RCC 7860 (cell line): ENCODE measurements at regions not wholly inside any gene's neighbourhood (a gene's known extent, or its start where the extent isn't known, plus 50 kb on each side); places are given as distances from the start of the nearest gene placed in this dataset.
"Not testable (repeated sequence)": the region's sequence is repeated elsewhere in the genome, so short reads cannot be mapped to it uniquely, and the experiment has no call there.

Source experiments
- DNase-seq: peaks from one replicate; pipeline ENCODE4 v3.0.0-alpha.2; 2015; ENCODE audit warnings: low spot score
- FAIRE-seq: peaks from 2 replicates; lab custom pipeline; 2012; peaks lifted over from hg19 to GRCh38; lab: Jason Lieb, UNC

DNA sequence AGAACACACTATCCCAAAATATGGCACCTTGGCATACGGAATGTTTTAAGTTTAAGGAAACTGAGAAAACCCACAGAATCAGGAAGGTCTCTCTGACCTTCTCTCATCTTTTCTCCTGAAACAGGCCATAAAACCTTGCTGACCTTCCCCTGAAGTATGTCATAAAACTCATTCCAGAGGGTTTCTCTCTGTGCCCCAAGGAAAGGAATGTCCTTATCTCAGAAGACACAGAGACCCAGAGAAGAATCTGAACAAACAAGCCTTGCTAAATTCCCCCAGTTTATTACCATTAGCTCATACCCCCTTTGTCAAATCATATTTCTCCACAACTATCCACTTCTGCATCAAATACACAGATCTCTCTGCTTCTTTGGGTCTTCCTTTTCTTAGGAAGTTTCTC is 603.1 kb downstream of the MCTP2 start:
- no peak for FAIRE-seq

DNA sequence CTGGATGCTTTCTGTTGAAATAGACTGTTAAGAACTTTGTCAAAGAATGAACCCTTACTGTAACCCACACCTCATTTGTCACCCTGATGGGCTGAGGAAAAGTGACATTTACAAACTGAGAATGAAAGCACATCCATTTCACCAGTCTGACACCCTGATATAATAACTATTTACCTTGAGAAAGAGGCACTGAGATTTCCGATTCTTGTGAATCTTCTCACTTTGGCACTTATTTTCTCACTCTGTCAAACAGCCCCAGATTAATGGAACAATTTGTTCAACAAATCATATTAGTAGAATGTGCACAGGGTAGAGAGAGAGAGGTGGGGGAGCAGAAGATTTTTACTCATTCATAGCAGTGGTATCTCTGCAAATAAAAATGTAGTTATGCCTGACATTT is 606.9 kb downstream of the MCTP2 start:
- FAIRE-seq (no peak), DNase-seq (no peak)

More for the DNA sequence above, 603.1 kb downstream of the MCTP2 start:
- DNase-seq, result no peak

- FAIRE-seq (no peak), DNase-seq (no peak)
These were observed 609.7 kb downstream of the MCTP2 start for GRCh38 chr15:94840794-94841783.

DNA sequence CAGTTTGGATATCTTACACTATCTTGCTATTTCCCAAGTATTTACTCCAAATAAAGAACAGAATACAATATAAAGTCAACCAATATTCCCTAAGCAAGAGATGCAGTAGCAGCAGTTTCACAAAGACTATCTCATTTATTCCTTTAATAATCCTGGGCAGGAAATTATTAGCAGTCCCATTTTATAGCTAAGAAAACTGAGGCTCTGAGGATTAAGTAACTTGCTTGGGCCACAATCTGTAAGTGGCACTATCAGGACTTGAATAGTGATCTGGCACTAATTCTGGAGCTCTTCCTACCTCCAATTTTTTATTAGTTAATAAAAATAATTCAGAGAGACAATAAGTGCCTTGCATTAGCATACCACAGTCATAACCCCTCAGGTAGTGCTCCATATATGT is 611.7 kb downstream of the MCTP2 start:
- FAIRE-seq (no peak), DNase-seq (no peak)

- FAIRE-seq, result no peak
- DNase-seq, result no peak
These were observed 612.8 kb downstream of the MCTP2 start for GRCh38 chr15:94844198-94844537.

- DNase-seq (no peak), FAIRE-seq (no peak)
These were observed 613.4 kb downstream of the MCTP2 start for GRCh38 chr15:94844538-94845389.

- DNase-seq (no peak), FAIRE-seq (no peak)
These were observed 614.0 kb downstream of the MCTP2 start for GRCh38 chr15:94845390-94845716.

DNA sequence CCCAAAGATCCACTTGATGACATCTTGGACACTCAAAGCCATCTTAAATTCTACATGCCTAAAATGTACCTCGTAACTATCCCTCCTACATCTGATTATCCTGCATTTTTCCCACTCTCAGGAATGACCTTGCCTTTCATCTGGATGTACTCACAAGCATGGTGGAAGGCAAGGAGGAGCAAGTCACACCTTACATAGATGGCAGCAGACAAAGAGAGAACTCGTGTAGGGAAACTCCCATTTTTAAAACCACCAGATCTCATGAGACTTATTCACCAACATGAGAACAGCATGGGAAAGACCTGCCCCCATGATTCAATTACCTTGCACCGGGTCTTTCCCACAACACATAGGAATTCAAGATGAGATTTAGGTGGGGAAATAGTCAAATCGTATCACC is 616.0 kb downstream of the MCTP2 start:
- DNase-seq (no peak), FAIRE-seq (no peak)

DNA sequence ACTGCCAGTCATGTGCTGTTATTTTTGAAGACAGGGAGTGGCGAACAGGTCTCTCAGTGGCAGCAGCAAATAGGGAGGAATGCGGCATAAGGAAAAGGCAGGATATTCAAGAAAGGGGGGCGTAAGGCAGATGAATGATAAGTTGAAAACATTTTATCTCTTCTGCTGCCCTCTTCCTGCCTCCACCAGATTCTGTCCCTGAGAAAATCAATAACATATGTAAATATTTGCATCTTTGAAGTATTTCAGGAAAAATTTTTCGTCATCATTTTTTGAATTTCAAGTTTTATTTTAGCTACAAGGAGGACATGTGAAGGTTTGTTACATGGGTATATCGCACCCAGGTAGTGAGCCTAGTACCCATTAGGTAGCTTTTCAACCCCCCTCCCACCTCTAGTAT is 616.7 kb downstream of the MCTP2 start:
- FAIRE-seq (no peak), DNase-seq (no peak)

- FAIRE-seq, result no peak
- DNase-seq, result no peak
These were observed 623.7 kb downstream of the MCTP2 start for GRCh38 chr15:94855018-94855408.

DNA sequence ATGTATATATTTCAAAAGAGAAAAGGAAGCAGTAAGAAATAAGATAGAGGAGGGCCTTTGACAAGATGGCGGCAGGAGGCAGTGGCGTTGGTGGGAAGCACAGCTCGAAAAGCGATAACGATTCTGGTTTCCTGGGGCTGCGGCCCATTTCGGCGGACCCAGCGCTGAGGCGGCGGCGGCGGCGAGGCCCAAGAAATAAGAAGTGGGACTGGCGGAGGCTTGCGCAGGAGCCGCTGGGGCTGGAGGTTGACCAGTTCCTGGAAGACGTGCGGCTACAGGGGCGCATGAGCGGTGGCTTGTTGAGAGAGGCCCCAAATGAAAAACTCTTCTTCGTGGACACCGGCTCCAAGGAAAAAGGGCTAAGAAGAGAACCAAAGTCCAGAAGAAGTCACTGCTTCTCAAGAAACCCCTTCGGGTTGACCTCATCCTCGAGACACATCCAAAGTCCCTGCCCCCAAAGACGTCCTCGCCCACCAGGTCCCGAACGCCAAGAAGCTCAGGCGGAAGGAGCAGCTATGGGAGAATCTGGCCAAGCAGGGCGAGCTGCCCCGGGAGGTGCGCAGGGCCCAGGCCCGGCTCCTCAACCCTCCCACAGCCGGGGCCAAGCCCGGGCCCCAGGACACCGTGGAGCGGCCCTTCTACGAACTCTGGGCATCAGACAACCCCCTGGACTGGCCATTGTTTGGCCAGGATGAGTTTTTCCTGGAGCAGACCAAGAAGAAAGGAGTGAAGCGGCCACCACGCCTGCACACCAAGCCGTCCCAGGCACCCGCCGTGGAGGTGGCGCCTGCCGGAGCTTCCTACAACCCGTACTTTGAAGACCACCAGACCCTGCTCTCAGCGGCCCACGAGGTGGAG is 624.3 kb downstream of the MCTP2 start:
- no peak for FAIRE-seq
- DNase-seq, result no peak

DNA sequence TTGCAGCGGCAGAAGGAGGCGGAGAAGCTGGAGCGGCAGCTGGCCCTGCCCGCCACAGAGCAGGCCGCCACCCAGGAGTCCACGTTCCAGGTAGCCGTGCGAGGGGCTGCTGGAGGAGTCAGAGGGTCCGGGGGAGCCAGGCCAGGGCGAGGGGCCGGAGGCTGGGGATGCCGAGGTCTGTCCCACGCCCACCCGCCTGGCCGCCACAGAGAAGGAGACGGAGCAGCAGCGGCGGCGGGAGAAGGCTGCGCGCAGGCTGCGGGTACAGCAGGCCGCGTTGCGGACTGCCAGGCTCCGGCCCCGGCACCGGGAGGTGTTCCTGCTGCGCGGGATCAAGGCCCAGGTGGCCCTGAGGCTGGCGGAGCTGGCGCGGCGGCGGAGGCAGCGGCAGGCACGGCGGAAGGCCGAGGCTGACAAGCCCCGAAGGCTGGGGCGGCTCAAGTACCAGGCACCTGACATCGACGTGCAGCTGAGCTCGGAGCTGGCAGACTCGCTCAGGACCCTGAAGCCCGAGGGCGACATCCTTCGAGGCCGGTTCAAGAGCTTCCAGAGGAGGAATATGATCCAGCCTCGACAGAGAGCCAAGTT is 625.0 kb downstream of the MCTP2 start:
- no peak for DNase-seq
- FAIRE-seq, result no peak

DNA sequence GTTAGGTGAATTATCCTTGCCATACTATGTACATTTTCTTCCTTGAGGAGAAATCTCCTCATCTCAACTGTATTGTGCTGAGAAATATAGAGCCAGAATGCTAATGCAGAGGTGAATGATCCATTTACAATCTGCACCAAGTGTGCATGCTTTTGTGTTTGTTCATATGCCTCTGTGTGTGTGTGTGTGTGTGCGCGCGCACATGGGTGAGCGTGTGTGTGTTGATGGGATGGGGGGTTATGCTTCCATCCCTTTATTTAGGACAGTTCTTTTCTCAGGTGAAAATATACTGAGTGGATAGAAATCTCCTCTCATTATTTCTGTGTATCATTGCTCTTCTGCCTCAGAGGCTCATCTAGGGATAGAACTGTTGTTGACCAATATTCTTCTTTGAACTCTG is 626.1 kb downstream of the MCTP2 start:
- no peak for FAIRE-seq

GRCh38 chr15:94858011-94858410 is 626.6 kb downstream of the MCTP2 start:
- no peak for FAIRE-seq
- no peak for DNase-seq

More for the DNA sequence above, 626.1 kb downstream of the MCTP2 start:
- DNase-seq, result no peak

GRCh38 chr15:94858449-94858848 is 627.1 kb downstream of the MCTP2 start:
- no peak for FAIRE-seq

GRCh38 chr15:94858920-94859319 is 627.6 kb downstream of the MCTP2 start:
- no peak for DNase-seq
- no peak for FAIRE-seq

More at GRCh38 chr15:94858449-94858848, 627.1 kb downstream of the MCTP2 start:
- DNase-seq, result no peak

DNA sequence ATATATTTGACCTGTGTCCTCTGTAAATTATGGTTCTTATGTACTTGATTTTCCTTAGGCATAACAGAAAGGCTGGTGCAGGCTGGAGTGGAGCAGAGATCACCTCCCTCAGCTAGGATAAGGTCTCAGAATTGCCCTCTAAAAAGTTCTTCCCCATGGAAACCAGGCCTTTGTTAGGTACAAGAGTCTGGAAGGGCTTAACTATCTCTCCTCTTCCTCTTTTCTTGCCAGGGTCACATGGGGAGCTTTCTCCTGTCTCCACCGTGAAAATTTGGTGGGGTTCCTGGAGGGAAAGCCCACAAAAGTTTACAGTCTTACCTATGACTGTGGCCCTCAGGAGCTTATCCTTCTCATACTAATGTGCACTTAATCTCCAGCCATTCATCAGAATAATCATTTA is 633.2 kb downstream of the MCTP2 start:
- FAIRE-seq, result no peak
- DNase-seq, result no peak

DNA sequence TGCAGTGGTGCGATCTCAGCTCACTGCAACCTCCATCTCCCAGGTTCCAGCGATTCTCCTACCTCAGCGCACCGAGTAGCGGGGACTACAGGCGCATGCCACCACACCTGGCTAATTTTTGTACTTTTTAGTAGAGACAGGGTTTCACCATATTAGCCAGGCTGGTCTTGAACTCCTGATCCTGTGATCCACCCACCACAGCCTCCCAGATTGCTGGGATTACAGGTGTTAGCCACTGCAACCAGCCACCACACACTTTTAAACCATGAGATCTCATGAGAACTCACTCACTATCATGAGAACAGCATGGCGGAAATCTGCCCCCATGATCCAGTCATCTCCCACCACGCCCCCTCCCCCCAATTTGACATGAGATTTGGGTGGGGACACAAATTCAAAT is 636.9 kb downstream of the MCTP2 start:
- DNase-seq, FAIRE-seq: not testable (repeated sequence)

DNA sequence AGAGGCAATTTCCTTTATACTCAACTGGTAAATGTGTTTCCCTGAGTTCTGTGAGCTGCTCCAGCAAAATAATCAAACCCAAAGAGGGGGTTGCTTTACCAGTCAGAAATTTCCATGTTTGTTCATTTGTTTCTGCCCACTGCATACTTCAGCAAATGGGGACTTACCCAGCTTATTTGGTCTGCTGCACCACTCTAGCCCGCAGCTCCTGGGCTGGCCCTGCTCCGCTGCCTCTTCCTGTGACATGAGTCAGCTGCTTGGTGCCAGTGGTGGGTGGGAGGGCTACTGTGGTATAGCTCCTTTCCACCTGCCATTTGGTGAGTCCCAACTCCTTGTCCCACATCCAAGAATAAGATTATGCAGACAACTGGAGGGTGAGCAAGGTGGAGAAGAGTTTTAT is 644.2 kb downstream of the MCTP2 start:
- FAIRE-seq, result no peak
- DNase-seq, result no peak

- FAIRE-seq (no peak), DNase-seq (no peak)
These were observed 646.5 kb downstream of the MCTP2 start for GRCh38 chr15:94877833-94878232.
